GM21737 (cell line): ENCODE measurements at regions not wholly inside any gene's neighbourhood (a gene's known extent, or its start where the extent isn't known, plus 50 kb on each side); places are given as distances from the start of the nearest gene placed in this dataset.
"Not testable (repeated sequence)": the region's sequence is repeated elsewhere in the genome, so short reads cannot be mapped to it uniquely, and the experiment has no call there.

Source experiments
- ATAC-seq: cut with Tn5 transposase; IDR thresholded peaks from one replicate; pipeline ENCODE4 v1.9.1; 2021; ENCODE audit warnings: mild to moderate bottlenecking, moderate library complexity; ENCODE audit not compliant: unreplicated experiment

DNA sequence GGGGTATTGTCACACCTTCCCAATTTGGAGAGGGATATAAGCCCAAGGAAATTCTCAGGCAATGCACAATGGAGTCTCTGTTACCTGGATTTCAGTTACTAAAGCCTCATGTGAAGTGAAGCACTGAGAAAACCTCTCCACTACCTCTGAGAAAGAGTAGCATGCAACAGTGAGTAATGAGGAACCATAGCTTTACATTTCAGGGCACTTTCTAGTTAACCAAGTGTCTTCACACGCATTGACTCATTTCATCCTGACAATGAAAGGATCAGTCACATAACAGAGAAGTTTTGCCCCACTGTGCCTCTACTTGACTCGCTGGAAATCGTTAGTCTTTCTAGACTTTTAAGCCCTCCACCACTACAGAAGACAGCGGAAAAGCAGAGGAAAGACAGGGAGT, 86.2 kb upstream of the ARID1B start:
- ATAC-seq: peak; percentile 44

DNA sequence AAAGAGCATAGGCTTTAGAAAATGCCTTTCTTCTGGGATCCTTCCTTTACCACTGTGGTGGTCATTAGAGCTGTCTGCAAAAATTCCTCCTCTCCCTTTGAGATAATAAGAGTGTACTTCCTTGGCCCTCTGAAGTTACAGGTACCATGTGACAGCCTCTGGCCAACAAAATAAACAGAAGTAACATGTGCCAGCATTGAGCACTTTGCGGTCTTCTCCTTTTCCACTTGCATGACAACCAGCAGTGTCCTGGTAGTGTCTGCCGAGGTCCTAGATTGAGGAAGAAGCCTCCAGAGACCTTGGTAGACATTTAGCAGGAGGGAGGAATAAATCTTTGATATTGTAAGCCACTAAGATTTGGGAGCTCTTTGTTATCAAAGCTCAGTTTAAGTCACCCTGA, 87.5 kb upstream of the ARID1B start:
- no peak for ATAC-seq

DNA sequence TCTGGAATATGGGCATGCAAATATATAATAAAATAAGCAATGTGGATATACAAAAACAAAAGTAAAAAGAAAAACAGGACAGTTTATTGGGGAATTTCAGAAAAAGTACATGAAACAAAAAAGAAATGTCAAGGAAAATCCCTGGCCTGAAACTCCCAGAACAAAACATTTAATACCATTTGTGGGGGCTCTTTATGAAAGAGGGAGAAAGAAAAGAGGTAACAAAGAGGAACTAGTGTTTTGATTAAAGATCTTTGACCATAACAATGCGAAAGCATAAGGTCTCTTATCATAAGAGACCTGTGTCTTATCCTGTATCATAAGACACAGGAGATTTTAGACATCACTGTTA, 88.6 kb upstream of the ARID1B start:
- ATAC-seq: no peak

DNA sequence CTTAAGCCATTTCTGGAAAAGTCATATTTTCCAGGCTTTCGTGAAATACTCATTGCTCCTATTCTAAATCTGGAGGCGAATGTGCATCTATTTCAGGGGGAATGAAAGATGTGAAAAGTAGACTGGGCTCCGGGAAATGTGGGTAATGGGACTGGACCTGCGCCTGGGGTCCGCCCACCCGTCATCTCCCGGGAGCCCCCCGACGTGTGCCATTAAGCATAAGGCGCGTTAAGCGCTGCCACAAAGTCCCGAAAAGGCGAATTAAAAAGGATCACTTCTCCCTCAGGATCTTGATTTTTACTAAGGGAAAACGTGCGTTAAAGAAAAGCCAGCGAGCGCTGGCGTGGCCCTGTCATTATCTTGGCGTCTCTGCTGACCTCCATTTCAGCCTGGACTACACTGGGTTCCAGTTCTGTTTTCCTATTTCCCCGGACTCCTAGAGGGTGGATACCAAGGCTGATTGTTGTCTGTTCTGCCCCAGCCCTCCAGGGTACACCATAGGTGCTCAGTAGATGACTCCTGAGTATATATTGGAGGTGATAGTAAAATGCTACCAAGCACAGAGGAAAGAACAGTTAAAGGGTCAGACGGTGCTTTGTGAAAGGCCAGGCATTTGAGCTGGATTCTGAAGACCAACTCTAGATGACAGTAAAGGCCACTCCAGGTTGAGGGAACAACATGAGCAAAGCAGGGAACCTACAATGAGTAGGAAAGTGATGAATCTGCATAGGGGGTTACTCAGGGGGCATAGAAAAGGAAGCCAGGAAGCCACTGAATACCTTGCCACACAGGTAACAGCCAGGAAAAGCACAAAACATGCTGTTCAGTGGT, 89.2 kb upstream of the ARID1B start:
- ATAC-seq: no peak

DNA sequence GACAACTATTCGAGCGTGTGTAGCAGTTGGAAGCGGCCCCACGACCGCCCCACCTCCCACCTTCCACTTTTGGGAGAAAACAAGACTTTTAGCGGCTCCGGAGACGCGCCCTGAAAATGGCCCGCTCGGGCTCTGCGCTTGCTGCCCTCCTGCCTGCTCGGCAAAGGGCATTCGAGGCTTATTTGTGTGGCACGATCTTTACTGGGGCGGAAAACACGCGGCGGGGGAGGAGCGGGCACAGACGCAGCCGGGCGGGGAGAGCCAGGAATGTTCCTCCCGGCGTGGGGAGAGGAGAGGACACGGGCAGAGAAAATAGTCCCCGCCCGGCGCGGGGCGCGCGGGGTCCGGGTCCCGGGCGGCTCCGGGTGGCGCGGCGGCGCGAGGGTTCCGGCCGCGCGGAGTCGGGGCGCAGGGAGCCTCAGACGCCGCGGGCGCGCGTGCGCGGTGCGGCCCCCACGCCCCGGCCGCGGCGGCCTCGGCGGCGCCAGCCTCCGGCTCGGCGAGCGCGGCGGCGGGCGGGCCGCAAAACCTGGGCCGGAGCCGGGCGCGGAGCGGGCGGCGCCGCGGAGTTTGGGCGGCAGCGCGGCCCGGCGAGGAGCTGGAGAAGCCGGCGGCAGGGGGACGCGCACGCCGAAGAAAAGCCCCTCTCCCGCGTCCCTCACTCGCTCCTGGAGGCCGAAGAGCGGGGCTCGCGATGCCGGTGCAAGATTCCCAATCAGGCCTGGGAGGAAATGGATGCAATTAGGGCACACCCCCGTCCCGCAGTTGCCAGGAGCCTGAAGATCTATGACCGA, 90.0 kb upstream of the ARID1B start:
- peak; percentile 65 for ATAC-seq

DNA sequence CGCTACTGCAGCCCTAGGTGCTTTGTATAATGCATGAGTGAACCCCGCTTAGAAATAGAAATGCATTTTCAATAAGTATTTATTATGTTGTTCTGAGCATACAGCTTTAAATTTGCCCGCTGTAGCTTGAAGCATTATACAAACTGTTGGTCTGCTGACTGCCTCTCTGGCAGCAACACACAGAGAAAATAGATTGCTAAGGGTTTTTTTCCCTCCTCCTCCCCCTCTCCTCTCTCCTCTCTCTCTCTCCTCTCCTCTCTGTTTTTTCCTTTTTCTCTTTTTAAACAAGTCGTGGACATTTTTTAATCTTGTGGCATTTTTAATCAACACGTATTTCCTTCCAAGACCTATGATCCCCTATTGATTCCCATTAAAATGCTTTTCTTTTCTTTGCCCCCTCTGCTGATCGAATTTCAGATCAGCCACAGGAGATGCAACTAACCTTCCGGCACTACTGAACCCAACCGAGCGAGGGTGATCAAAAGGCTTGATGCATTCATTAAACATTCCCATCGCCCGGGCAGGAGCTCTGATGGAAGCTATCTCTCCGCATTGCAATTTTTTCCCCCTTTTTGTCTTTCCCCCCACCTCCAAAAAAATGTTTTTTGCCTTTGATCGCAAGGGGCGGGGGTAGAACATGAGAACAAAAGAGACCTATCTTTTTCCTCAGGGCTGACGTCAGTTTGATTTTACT, 90.7 kb upstream of the ARID1B start:
- no peak for ATAC-seq

DNA sequence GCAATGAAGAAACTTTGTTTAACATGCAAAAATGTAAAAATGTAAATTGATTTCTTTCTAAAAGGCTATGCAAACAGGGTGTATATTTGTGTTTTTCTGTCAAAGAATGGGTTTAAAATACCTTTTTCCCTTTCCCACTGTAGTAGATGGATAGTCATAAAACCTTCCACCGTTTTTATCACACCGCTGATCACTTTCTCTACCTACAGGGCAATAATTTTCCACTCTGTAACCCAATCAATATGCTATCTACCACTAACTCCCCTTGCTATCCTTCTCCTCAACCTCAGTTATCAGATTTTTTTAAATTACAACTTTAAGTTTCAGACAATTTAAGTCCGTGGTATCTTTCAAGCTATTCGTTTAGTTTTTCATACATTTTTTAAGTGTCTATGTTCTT, 91.4 kb upstream of the ARID1B start:
- ATAC-seq: no peak

DNA sequence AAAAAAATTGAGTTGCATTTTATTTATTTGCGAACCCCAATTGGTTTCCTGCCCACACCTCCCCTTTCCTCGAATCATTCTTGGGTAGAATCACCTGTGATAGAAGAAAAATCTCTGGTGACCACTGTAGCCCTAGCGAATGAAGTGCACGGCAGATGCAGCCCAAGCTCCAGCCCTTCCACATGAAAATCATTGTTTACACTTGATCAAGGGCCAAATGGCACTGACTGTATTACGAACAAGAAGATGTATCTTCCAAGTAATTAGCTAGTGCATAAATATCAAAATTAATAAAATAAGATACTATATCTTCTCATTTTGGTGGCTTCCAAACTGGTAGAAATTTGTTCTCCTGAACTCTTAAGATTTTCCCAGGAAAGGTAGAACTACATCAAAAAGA, 93.4 kb upstream of the ARID1B start:
- ATAC-seq: no peak

DNA sequence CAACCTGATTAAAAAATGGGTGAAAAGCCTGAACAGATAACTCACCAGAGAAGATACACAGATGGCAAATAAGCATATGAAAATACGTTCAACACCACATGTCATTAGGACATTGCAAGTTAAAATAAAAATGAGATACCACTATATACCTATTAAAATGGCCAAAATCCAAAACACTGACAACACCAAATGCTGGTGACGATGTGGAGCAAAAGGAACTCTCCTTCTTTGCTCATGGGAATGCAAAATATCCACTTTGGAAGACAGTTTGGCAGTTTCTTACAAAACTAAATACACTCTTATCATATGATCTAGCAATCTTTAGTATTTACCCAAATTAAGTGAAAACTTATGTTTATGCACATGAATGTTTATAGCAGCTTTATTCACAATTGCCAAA, 100.5 kb upstream of the ARID1B start:
- ATAC-seq: no peak

DNA sequence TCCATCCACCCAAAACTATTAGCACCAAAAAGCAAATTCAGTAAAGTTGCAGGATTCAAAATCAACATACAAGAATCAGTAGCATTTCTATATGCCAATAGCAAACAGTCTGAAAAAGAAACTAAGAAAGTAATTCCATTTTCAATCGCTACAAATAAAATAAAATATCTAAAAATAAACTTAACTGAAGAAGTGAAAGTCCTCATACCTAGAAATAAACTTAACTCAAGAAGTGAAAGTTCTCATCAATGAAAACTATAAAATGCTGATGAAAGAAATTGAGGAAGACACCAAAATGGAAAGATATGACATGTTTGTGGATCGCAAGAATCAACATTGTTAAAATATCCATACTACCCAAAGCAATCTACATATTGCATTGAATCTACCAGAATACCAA, 103.0 kb upstream of the ARID1B start:
- ATAC-seq: no peak

DNA sequence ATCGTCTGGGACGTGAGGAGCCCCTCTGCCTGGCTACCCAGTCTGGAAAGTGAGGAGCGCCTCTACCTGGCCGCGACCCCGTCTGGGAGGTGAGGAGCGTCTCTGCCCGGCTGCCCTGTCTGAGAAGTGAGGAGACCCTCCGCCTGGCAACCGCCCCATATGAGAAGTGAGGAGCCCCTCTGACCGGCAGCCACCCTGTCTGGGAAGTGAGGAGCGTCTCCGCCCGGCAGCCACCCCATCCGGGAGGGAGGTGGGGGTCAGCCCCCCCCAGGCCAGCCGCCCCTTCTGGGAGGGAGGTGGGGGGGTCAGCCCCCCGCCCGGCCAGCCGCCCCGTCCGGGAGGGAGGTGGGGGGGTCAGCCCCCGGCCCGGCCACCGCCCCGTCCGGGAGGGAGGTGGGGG, 107.1 kb upstream of the ARID1B start:
- ATAC-seq: not testable (repeated sequence)

DNA sequence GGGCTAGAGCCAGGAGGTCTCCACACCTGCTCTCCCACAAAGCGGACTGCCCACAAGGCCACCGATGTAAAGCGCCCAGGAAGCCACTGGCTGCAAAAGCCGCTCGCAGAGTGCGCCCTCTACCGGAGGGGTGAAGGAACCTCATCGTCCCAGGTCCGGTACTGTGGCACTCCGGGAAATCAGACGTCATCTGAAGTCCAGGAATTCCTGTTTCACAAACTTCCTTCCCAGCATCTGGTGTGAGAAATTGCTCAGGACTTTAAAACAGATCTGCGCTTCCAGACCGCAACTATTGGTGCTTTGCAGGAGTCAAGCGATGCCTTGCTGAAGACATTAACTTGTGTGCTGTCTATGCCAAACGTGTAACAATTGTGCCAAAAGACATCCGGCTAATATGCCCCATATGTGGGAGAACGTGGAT, 115.1 kb upstream of the ARID1B start:
- ATAC-seq: no peak

DNA sequence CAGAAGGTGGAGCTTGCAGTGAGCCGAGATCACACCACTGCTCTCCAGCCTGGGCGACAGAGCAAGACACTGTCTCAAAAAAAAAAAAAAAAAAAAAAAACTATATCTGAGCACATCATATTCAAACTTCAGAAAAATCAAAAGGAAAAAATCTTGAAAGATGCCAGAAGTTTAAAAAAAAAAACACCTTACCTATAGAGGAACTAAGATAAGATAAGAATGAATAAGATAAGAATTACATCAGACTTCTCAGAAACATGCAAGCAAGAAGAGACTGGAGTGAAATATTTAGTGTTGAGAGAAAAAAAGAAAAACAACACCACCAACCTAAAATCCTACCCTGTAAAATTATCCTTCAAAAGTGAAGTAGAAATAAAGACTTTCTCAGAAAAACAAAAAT, 116.8 kb upstream of the ARID1B start:
- ATAC-seq: no peak

DNA sequence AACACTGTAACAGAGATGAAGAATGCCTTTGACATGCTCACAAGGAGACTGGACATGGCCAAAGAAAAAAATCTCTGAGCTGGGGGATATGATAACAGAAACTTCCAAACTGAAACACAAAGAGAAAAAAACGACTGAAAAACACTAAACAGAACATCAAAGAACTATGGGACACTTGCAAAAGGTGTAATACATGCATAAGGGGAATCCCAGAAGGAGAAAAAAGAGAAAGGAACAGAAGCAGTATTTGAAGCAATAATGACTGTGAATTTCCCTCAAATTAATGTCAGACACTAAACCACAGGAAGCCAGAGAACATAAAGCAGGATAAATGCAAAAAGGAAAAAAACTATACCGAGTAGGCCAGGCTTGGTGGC, 117.4 kb upstream of the ARID1B start:
- ATAC-seq: no peak

DNA sequence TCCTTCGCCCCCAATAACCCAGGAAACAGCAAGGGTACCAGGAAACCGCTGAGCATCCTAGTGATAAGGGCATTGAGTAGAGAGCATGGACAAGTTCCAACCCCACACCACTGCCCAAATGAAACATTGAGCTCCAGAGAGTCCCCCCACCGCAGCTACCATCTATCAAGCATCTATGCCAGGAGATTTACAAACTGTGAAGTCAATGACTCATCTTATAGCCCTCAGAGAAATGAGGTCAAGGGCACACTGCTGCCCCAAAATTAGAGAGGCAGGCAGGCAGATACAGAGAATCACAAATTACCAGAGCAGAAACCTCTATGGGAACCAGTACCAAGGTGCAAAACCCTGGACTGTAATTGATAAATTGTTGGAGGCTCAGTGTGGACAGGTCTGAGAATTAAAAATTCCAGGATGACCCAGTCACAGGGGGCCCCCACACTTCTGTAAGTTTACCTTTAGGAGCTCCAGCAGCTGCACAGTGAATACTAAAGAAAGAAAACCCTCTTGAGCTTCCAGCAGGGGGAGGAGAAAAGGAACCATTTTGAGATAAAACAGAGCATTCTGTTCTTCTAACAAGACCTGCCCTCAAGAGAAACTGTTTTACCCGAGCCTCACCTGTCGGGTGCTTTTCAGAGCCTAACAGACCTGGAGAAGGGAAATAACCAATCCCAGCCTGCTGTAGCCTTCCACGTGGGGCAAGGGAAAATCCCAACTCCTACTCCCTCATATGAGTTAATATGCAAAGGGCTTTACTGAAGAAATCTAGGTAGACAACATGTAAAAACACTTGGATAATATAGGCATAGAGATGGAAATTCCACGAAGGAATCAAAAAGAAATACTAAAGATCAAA, 118.0 kb upstream of the ARID1B start:
- ATAC-seq: no peak

DNA sequence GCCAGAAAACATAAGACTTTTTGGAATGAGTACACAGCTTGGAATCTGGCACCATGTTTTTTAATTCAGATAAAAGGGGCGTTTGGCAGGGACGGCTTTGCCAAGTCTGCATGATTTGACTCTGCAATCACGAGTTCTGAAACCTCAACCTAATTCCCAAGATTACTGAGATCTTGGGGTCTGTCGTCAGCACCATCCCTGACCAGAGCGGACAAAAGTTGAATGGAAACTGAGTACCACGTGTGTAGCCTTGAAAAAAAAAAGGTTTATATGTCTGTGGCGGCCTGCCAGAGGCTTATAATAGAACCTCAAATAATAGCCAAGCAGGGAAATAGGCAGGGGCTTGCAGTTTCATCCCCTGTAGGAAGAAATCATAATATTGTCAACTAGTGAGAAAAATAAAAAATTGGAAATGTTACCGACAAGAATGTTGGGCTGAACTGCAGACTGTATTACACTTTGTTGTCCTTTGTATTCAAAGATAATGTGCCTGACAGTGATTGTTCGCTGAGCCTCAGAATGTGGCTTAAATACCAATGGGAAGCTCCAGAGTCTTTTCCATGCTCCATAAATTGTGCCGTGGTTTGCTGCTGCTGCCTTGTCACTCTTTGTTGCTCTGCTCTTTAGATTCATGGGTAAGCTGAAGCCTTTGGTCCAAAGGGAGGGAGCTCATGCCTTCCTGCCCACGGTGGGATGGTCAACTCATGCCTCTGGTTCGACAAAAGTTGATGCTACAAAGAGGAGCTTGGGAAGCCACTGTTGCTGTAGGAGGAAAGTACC, 118.8 kb upstream of the ARID1B start:
- ATAC-seq: no peak

DNA sequence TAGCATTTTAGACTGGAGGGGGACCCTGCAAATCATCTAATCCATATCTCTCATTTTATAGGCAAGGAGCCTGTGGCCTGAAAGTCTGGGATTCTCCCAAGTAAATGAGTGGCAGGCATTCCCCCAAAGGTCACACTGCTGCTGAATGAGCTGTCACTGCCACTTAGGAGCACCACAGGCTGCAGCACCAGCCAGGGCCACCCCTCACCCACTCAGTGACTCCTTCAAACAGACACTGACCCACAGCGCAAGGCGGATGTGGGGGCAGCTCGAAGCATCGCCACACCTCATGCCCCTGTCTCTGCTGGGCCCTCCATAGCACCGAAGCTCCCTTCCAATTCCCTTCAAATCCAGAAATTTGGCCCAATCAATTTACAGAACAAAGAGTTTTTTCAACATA, 119.9 kb upstream of the ARID1B start:
- no peak for ATAC-seq

DNA sequence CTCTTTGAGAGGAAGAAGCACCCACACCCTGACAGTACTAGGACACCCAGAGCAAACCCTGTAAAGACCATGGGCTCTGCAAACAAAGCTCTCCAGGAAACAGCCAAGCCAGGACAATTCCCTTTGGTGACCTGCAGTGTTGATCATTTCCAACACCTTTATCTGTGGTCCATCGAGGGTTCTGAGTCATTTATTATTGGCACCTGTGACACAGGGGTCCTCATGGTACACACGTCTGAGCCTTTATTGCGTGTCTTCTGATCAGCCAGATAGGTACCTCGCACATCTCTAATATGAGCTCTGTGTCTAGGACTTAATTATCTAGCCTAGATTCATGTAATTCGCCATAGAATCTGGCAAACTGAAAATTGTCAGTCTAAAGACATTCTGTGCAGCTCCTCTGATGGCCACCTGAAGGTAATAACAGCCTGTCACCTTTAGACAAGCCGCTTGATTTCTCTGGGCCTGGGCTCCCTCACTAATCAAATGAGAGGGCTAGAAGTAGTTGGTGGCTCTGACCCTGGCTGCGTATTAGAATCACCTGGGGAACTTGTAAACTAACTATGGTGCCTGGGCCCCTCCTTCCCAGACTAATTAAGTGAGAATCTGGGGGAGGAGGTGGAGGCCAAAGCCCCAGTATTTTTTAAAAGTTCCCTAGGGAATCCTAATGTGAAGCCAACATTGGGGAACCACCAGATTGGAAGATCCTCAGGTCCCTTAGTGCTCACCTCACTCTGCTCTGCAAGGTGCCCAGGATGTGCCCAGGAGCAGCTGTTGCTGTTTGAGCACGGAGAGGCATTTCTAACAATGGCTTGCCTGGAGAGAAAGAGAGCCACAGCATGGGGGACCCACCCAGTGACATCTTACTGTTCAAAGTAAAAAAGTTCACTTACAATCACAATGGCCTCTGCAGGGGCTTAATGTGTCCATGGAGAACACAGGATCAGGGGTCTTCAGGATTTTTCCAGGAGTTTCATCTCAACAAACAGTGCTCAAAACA, 122.0 kb upstream of the ARID1B start:
- no peak for ATAC-seq

DNA sequence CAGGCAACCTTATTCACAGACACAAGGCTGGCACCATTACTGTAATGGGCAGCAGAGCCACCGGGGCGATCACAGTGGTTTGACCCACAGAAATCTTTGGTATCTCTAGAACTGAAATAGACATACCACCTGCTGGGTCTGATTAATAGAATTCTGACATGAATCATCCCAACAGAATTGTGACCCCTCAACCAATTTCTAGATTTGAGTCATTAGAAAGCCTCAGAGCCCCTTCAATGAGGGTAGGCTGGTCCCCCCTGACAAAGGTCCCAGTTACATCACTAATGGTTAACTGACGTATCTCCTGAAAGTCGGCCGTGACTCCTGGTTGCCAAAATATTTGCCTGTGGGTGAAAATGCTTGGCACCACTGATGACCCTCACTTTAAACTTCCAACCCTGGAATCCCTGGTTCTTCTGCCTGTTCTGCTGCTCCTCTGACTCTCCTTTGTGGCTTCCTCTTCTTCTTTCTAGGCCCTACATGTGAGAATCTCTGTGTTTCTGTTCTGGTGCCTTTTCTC, 124.9 kb upstream of the ARID1B start:
- no peak for ATAC-seq
